ENCODE measurements at regions not wholly inside any gene's neighbourhood (a gene's known extent, or its start where the extent isn't known, plus 50 kb on each side); places are given as distances from the start of the nearest gene placed in this dataset.

- ChIA-PET CTCF (no interaction called here), RAD21 (ENCODE audit: unreplicated experiment) (no interaction called here), POLR2A (no interaction called here), SMC1A (ENCODE audit: uncharacterized antibody, unreplicated experiment) (no interaction called here)
- DNase-seq (ENCODE audit: low read depth, low spot score) (no peak), ATAC-seq (no peak), FAIRE-seq (no peak)
- no peak for TF ChIP-seq KAT2A (conservative IDR thresholded peaks at IDR 0.05; ENCODE audit: control insufficient read depth, low read depth, low read length)
- WGBS (ENCODE audit: insufficient coverage, insufficient replicate concordance, low lambda C conversion rate, missing lambda C conversion rate): 27% methylated on average over 1 of the region's 1 CpG
- Histone ChIP-seq H3K36me3 (ENCODE audit: control insufficient read depth in 2 of 2, insufficient read depth in 2 of 2, low read length in 1 of 2) (no peaks in the 10 kb centered on the region), H3K4me1 (ENCODE audit: control insufficient read depth, insufficient read depth, low read length) (no peaks in the 10 kb centered on the region), H3K9ac (ENCODE audit: control insufficient read depth, insufficient read depth, low read length) (no peak overlapping the region), H3K4me3 (no peak overlapping the region), H4K20me1 (ENCODE audit: control insufficient read depth, insufficient read depth) (no peaks in the 10 kb centered on the region), H3K79me2 (ENCODE audit: control insufficient read depth, insufficient read depth, low read length) (no peaks in the 10 kb centered on the region), H3K27ac (ENCODE audit: control insufficient read depth, insufficient read depth) (no peak overlapping the region), H3K9me3 (replicated peaks; ENCODE audit: control insufficient read depth, insufficient read depth, low read length) (no peaks in the 10 kb centered on the region), H3K27me3 (replicated peaks in 1 of 2; ENCODE audit: control insufficient read depth in 2 of 2, insufficient read depth in 2 of 2, low read length in 1 of 2) (no peaks in the 10 kb centered on the region), H3K4me2 (ENCODE audit: control insufficient read depth, insufficient read depth) (no peak overlapping the region), H2AFZ (ENCODE audit: control insufficient read depth, low read depth, low read length) (no peak overlapping the region)
- in situ Hi-C loops (cut with MboI): no loop called here
- no TSS peak for BruUV-seq (replicated peaks)
- intact Hi-C loops (cut with micrococcal nuclease; ENCODE audit: unreplicated experiment): no loop called here
Observed at GRCh38 chr11:79786961-79787360, 346.1 kb upstream of the TENM4 start.

- BruUV-seq (replicated peaks): no TSS peak
- CTCF ChIA-PET: no interaction called here
Observed at GRCh38 chr11:79783833-79784232, 343.0 kb upstream of the TENM4 start.

More at GRCh38 chr11:79783833-79784232, 343.0 kb upstream of the TENM4 start:
- in situ Hi-C loops (cut with MboI) (no loop called here), intact Hi-C loops (cut with micrococcal nuclease; ENCODE audit: unreplicated experiment) (no loop called here)
- Histone ChIP-seq H4K20me1 (ENCODE audit: control insufficient read depth, insufficient read depth) (no peaks in the 10 kb centered on the region), H3K27me3 (replicated peaks in 1 of 2; ENCODE audit: control insufficient read depth in 2 of 2, insufficient read depth in 2 of 2, low read length in 1 of 2) (no peaks in the 10 kb centered on the region), H3K36me3 (ENCODE audit: control insufficient read depth in 2 of 2, insufficient read depth in 2 of 2, low read length in 1 of 2) (no peaks in the 10 kb centered on the region), H3K4me3 (no peak overlapping the region), H3K79me2 (ENCODE audit: control insufficient read depth, insufficient read depth, low read length) (no peaks in the 10 kb centered on the region), H3K9me3 (replicated peaks; ENCODE audit: control insufficient read depth, insufficient read depth, low read length) (no peaks in the 10 kb centered on the region), H2AFZ (ENCODE audit: control insufficient read depth, low read depth, low read length) (no peak overlapping the region), H3K4me1 (ENCODE audit: control insufficient read depth, insufficient read depth, low read length) (no peaks in the 10 kb centered on the region), H3K4me2 (ENCODE audit: control insufficient read depth, insufficient read depth) (no peak overlapping the region), H3K27ac (ENCODE audit: control insufficient read depth, insufficient read depth) (no peak overlapping the region), H3K9ac (ENCODE audit: control insufficient read depth, insufficient read depth, low read length) (no peak overlapping the region)
- ChIA-PET SMC1A (ENCODE audit: uncharacterized antibody, unreplicated experiment) (interaction anchor here (0.9 kb wide), 1 partner anchor 17 kb away, joined by 3 read pairs; no protein-coding TSS in a partner anchor), RAD21 (ENCODE audit: unreplicated experiment) (no interaction called here), POLR2A (no interaction called here)
- WGBS (ENCODE audit: insufficient coverage, insufficient replicate concordance, low lambda C conversion rate, missing lambda C conversion rate): 39% methylated on average over 3 of the region's 4 CpGs
- ATAC-seq: no peak
- TF ChIP-seq RUNX3 (IDR thresholded peaks at IDR 0.05; ENCODE audit: low read length): no peak
- TF ChIP-seq TARDBP (IDR thresholded peaks at IDR 0.05; ENCODE audit: borderline replicate concordance): no peak
- TF ChIP-seq TAF1 (IDR thresholded peaks at IDR 0.05; ENCODE audit: borderline replicate concordance, low read depth, low read length): no peak
- no peak for TF ChIP-seq NR2C1 (IDR thresholded peaks at IDR 0.05)
- TF ChIP-seq MEF2B (IDR thresholded peaks at IDR 0.05; ENCODE audit: partially characterized antibody, poor library complexity, severe bottlenecking): no peak
- no peak for TF ChIP-seq ZNF217 (IDR thresholded peaks at IDR 0.05)
- no peak for TF ChIP-seq ZBTB33 (IDR thresholded peaks at IDR 0.05)
- TF ChIP-seq PBX3 (IDR thresholded peaks at IDR 0.05; ENCODE audit: insufficient replicate concordance, low read depth, low read length): no peak
- no peak for TF ChIP-seq NFIC (IDR thresholded peaks at IDR 0.05; ENCODE audit: low read depth, low read length)
- TF ChIP-seq ZBED1 (IDR thresholded peaks at IDR 0.05; ENCODE audit: borderline replicate concordance): no peak
- no peak for FAIRE-seq
- no peak for DNase-seq (ENCODE audit: low read depth, low spot score)
